Astrocyte of the spinal cord (primary cell): ENCODE measurements at regions not wholly inside any gene's neighbourhood (a gene's known extent, or its start where the extent isn't known, plus 50 kb on each side); places are given as distances from the start of the nearest gene placed in this dataset.

Experiments used
- DNase-seq: peaks from one replicate; pipeline ENCODE4 v3.0.0; 2011; ENCODE audit warnings: low read depth, low spot score
- H3K4me3 ChIP-seq: 2 replicates; pipeline ENCODE4 v1.5.1; 2011; ENCODE audit warnings: low read depth, mild to moderate bottlenecking, low read length, moderate library complexity
- CTCF ChIP-seq: IDR thresholded peaks from 2 replicates; pipeline ENCODE4 v1.5.1; 2012; ENCODE audit warnings: low read depth, mild to moderate bottlenecking, low read length, inconsistent platforms
- in situ Hi-C: cut with HindIII; loops from 2 replicates; pipeline ENCODE4 v1.10.0; 2017; ENCODE audit warnings: low sequenced_read_pairs

GRCh38 chr22:49183826-49184216, 643.9 kb downstream of the BRD1 start:
- no peak overlapping the region for H3K4me3 ChIP-seq
- DNase-seq, result no peak
- TF ChIP-seq CTCF, result no peak
- in situ Hi-C loops, result no loop called here

- no peak for DNase-seq
- H3K4me3 ChIP-seq, result no peak overlapping the region
- in situ Hi-C loops, result no loop called here
- no peak for TF ChIP-seq CTCF
Measured at GRCh38 chr22:49183208-49183825, 644.4 kb downstream of the BRD1 start.

GRCh38 chr22:49182416-49182815, 645.3 kb downstream of the BRD1 start:
- no peak for DNase-seq
- in situ Hi-C loops, result no loop called here
- TF ChIP-seq CTCF, result no peak
- no peak overlapping the region for H3K4me3 ChIP-seq

GRCh38 chr22:49181942-49182341, 645.7 kb downstream of the BRD1 start:
- no peak for DNase-seq
- in situ Hi-C loops, result no loop called here
- no peak overlapping the region for H3K4me3 ChIP-seq
- no peak for TF ChIP-seq CTCF

GRCh38 chr22:49181431-49181830, 646.2 kb downstream of the BRD1 start:
- no peak for DNase-seq
- no peak for TF ChIP-seq CTCF
- H3K4me3 ChIP-seq, result no peak overlapping the region
- in situ Hi-C loops, result no loop called here

GRCh38 chr22:49180683-49181024, 647.0 kb downstream of the BRD1 start:
- TF ChIP-seq CTCF, result no peak
- no peak overlapping the region for H3K4me3 ChIP-seq
- DNase-seq, result no peak
- in situ Hi-C loops, result no loop called here
